ENCODE measurements at regions not wholly inside any gene's neighbourhood (a gene's known extent, or its start where the extent isn't known, plus 50 kb on each side); places are given as distances from the start of the nearest gene placed in this dataset.

DNA sequence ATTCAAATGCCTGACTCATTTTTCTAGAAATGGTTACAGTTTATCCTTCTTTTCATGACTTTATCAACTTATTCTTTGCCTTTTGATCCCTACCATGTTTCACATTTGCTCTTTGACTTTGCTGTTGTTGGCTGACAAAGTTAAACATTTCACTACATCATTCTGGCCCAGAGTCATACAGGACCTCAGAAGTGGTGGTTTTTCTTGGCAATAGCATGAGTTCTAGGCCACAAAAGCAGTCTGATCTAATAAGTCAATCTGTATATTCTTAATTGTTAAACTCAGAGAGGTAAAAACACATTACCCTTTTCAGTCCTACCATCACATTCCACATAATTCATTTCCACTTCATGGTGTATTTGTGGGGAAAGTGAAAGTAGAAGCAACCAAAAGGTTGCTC lies 763.2 kb upstream of the TENM4 start:
- TF ChIP-seq YY1 (IDR thresholded peaks at IDR 0.05; ENCODE audit: insufficient read depth, insufficient read length) (no peak), ZNF274 (IDR thresholded peaks at IDR 0.05; ENCODE audit: low read depth, low read length) (no peak), SUZ12 (IDR thresholded peaks at IDR 0.05; ENCODE audit: extremely low read depth, insufficient read depth, insufficient read length) (no peak)
